ENCODE measurements at regions not wholly inside any gene's neighbourhood (a gene's known extent, or its start where the extent isn't known, plus 50 kb on each side); places are given as distances from the start of the nearest gene placed in this dataset.

GRCh38 chr11:110948112-110948511 is 235.9 kb upstream of the ARHGAP20 start:
- H3K4me1 ChIP-seq (ENCODE audit: control insufficient read depth in 4 of 4, insufficient read depth in 4 of 4, low read length in 3 of 4), result no peaks in the 10 kb centered on the region
- DNase-seq (ENCODE audit: low spot score), result no peak
- WGBS, result 93% methylated on average over 3 of the region's 3 CpGs
- H3K4me3 ChIP-seq (ENCODE audit: low read depth in 1 of 3, low read length in 3 of 3), result no peak overlapping the region
- no peak overlapping the region for H3K27ac ChIP-seq (ENCODE audit: low read depth in 1 of 2, low read length in 2 of 2)
- H3K36me3 ChIP-seq (ENCODE audit: control insufficient read depth in 4 of 4, insufficient read depth in 3 of 4, low read depth in 1 of 4, low read length in 3 of 4), result no peaks in the 10 kb centered on the region
- H3K27me3 ChIP-seq (ENCODE audit: control insufficient read depth in 4 of 4, insufficient read depth in 4 of 4, low read length in 3 of 4), result no peaks in the 10 kb centered on the region
- TF ChIP-seq ZBTB33 (IDR thresholded peaks at IDR 0.05), result no peak
- TF ChIP-seq YY1 (IDR thresholded peaks at IDR 0.05), result no peak
- no peak for TF ChIP-seq REST (IDR thresholded peaks at IDR 0.05)
- no peak for TF ChIP-seq RXRA (IDR thresholded peaks at IDR 0.05)
- TF ChIP-seq GABPA (IDR thresholded peaks at IDR 0.05 in 1 of 2, conservative IDR thresholded peaks at IDR 0.05 in 1 of 2), result no peak
- TF ChIP-seq HNF4G (IDR thresholded peaks at IDR 0.05), result no peak
- TF ChIP-seq FOXA1 (IDR thresholded peaks at IDR 0.05), result no peak
- no peak overlapping the region for H3K9ac ChIP-seq (ENCODE audit: low read depth in 1 of 2, low read length in 2 of 2)
- no peaks in the 10 kb centered on the region for H3K9me3 ChIP-seq (ENCODE audit: control insufficient read depth in 4 of 4, low read length in 3 of 4)

GRCh38 chr11:110947096-110947495 is 234.9 kb upstream of the ARHGAP20 start:
- H3K36me3 ChIP-seq (ENCODE audit: control insufficient read depth in 4 of 4, insufficient read depth in 3 of 4, low read depth in 1 of 4, low read length in 3 of 4), result no peaks in the 10 kb centered on the region
- H3K4me1 ChIP-seq (ENCODE audit: control insufficient read depth in 4 of 4, insufficient read depth in 4 of 4, low read length in 3 of 4), result no peaks in the 10 kb centered on the region
- no peaks in the 10 kb centered on the region for H3K9me3 ChIP-seq (ENCODE audit: control insufficient read depth in 4 of 4, low read length in 3 of 4)
- no peak overlapping the region for H3K27ac ChIP-seq (ENCODE audit: low read depth in 1 of 2, low read length in 2 of 2)
- no peaks in the 10 kb centered on the region for H3K27me3 ChIP-seq (ENCODE audit: control insufficient read depth in 4 of 4, insufficient read depth in 4 of 4, low read length in 3 of 4)
- H3K4me3 ChIP-seq (ENCODE audit: low read depth in 1 of 3, low read length in 3 of 3), result no peak overlapping the region
- no peak for DNase-seq (ENCODE audit: low spot score)
- no peak overlapping the region for H3K9ac ChIP-seq (ENCODE audit: low read depth in 1 of 2, low read length in 2 of 2)
- 85% methylated on average over 3 of the region's 3 CpGs for WGBS
- TF ChIP-seq NR2F2 (IDR thresholded peaks at IDR 0.05) (no peak), ATF3 (IDR thresholded peaks at IDR 0.05) (no peak), HNF4G (IDR thresholded peaks at IDR 0.05) (no peak), MAX (IDR thresholded peaks at IDR 0.05) (no peak), FOXA2 (IDR thresholded peaks at IDR 0.05) (no peak), HNF4A (conservative IDR thresholded peaks at IDR 0.05) (no peak), ZBTB33 (IDR thresholded peaks at IDR 0.05) (no peak), REST (IDR thresholded peaks at IDR 0.05) (no peak), RAD21 (IDR thresholded peaks at IDR 0.05) (no peak), CTCF (IDR thresholded peaks at IDR 0.05; ENCODE audit: low read depth, low read length, missing input control) (no peak), YY1 (IDR thresholded peaks at IDR 0.05) (no peak), FOXA1 (IDR thresholded peaks at IDR 0.05) (no peak), TAF1 (conservative IDR thresholded peaks at IDR 0.05) (no peak)
